Effector memory CD8-positive, alpha-beta T cell (primary cell): ENCODE measurements at regions not wholly inside any gene's neighbourhood (a gene's known extent, or its start where the extent isn't known, plus 50 kb on each side); places are given as distances from the start of the nearest gene placed in this dataset.
"Not testable (repeated sequence)": the region's sequence is repeated elsewhere in the genome, so short reads cannot be mapped to it uniquely, and the experiment has no call there.

Experiments
- ATAC-seq: fragments of 150-1000 bp; cut with Tn5 transposase; replicated peaks from 2 replicates; pipeline ENCODE4 v1.10.0; 2021; ENCODE audit warnings: mild to moderate bottlenecking, moderate library complexity
- DNase-seq, 3 experiments: peaks; one replicate each; pipeline ENCODE4 v3.0.0; 2021
- H3K27ac Mint-ChIP-seq, 2 donors: one replicate each; pipeline ENCODE4 v1.8.0; 2022; ENCODE audit warnings: mild to moderate bottlenecking in 2 of 2, mixed read lengths in 2 of 2, moderate library complexity in 2 of 2
- H3K27me3 Mint-ChIP-seq, 2 donors: one replicate each; pipeline ENCODE4 v1.8.0; 2022; ENCODE audit warnings: mixed read lengths in 2 of 2
- H3K36me3 Mint-ChIP-seq: one replicate; pipeline ENCODE4 v1.8.0; 2022; ENCODE audit warnings: mild to moderate bottlenecking, moderate library complexity, mixed read lengths; ENCODE audit not compliant: insufficient read depth
- H3K4me1 Mint-ChIP-seq, 2 donors: one replicate each; pipeline ENCODE4 v1.8.0; 2022; ENCODE audit warnings: low read depth in 2 of 2, mixed read lengths in 2 of 2
- H3K4me3 Mint-ChIP-seq, 2 donors: one replicate each; pipeline ENCODE4 v1.8.0; 2022; ENCODE audit warnings: mild to moderate bottlenecking in 2 of 2, mixed read lengths in 2 of 2, moderate library complexity in 2 of 2
- H3K9me3 Mint-ChIP-seq, 2 donors: one replicate each; pipeline ENCODE4 v1.8.0; 2022; ENCODE audit warnings: mixed read lengths in 2 of 2

GRCh38 chr7:16369855-16370254 lies 51.5 kb downstream of the CRPPA start:
- Mint-ChIP-seq H3K36me3 (no peaks in the 10 kb centered on the region), H3K27me3 (no peaks in the 10 kb centered on the region), H3K4me3 (no peak overlapping the region), H3K9me3 (no peaks in the 10 kb centered on the region), H3K27ac (no peak overlapping the region), H3K4me1 (peaks cover 3 to 15% of the 10 kb centered on the region in 2 donors)
- ATAC-seq (no peak), DNase-seq (no peak)

GRCh38 chr7:16369309-16369708 lies 52.0 kb downstream of the CRPPA start:
- not testable (repeated sequence) for DNase-seq, H3K27ac Mint-ChIP-seq, H3K27me3 Mint-ChIP-seq, ATAC-seq, H3K9me3 Mint-ChIP-seq, H3K36me3 Mint-ChIP-seq, H3K4me3 Mint-ChIP-seq
- H3K4me1 Mint-ChIP-seq, result peaks cover 3 to 15% of the 10 kb centered on the region in 2 donors

GRCh38 chr7:16368885-16369284 lies 52.5 kb downstream of the CRPPA start:
- ATAC-seq (no peak), DNase-seq (no peak)
- H3K27ac Mint-ChIP-seq, result no peak overlapping the region
- H3K4me1 Mint-ChIP-seq, result peaks cover 3 to 15% of the 10 kb centered on the region in 2 donors
- H3K9me3 Mint-ChIP-seq, result no peaks in the 10 kb centered on the region
- no peaks in the 10 kb centered on the region for H3K27me3 Mint-ChIP-seq
- no peaks in the 10 kb centered on the region for H3K36me3 Mint-ChIP-seq
- H3K4me3 Mint-ChIP-seq, result no peak overlapping the region

GRCh38 chr7:16367115-16367514 lies 54.2 kb downstream of the CRPPA start:
- no peaks in the 10 kb centered on the region for H3K9me3 Mint-ChIP-seq
- H3K36me3 Mint-ChIP-seq, result no peaks in the 10 kb centered on the region
- H3K4me3 Mint-ChIP-seq, result no peak overlapping the region
- no peaks in the 10 kb centered on the region for H3K27me3 Mint-ChIP-seq
- no peak overlapping the region for H3K27ac Mint-ChIP-seq
- H3K4me1 Mint-ChIP-seq, result peaks cover 3 to 12% of the 10 kb centered on the region in 2 donors
- no peak for DNase-seq
- ATAC-seq, result no peak

- H3K9me3 Mint-ChIP-seq, result no peaks in the 10 kb centered on the region
- no peaks in the 10 kb centered on the region for H3K27me3 Mint-ChIP-seq
- H3K36me3 Mint-ChIP-seq, result no peaks in the 10 kb centered on the region
- no peak overlapping the region for H3K27ac Mint-ChIP-seq
- no peak overlapping the region for H3K4me3 Mint-ChIP-seq
- peaks cover 3 to 12% of the 10 kb centered on the region in 2 donors for H3K4me1 Mint-ChIP-seq
- no peak for DNase-seq
- no peak for ATAC-seq
These were observed 55.4 kb downstream of the CRPPA start for GRCh38 chr7:16365952-16366351.

- no peaks in the 10 kb centered on the region for H3K9me3 Mint-ChIP-seq
- no peaks in the 10 kb centered on the region for H3K27me3 Mint-ChIP-seq
- H3K27ac Mint-ChIP-seq, result no peak overlapping the region
- H3K36me3 Mint-ChIP-seq, result no peaks in the 10 kb centered on the region
- H3K4me1 Mint-ChIP-seq, result peaks cover 3 to 12% of the 10 kb centered on the region in 2 donors
- ATAC-seq (no peak), DNase-seq (no peak)
- H3K4me3 Mint-ChIP-seq, result no peak overlapping the region
These were observed 56.2 kb downstream of the CRPPA start for GRCh38 chr7:16365177-16365576.

GRCh38 chr7:16359216-16359615 lies 62.1 kb downstream of the CRPPA start:
- H3K27ac Mint-ChIP-seq, result no peak overlapping the region
- no peak overlapping the region for H3K4me3 Mint-ChIP-seq
- no peaks in the 10 kb centered on the region for H3K9me3 Mint-ChIP-seq
- no peaks in the 10 kb centered on the region for H3K36me3 Mint-ChIP-seq
- no peaks in the 10 kb centered on the region for H3K27me3 Mint-ChIP-seq
- DNase-seq (no peak), ATAC-seq (no peak)
- peaks cover 0 to 11% of the 10 kb centered on the region in 2 donors for H3K4me1 Mint-ChIP-seq

- ATAC-seq (no peak), DNase-seq (no peak)
- no peaks in the 10 kb centered on the region for H3K27me3 Mint-ChIP-seq
- peaks cover 0 to 11% of the 10 kb centered on the region in 2 donors for H3K4me1 Mint-ChIP-seq
- H3K4me3 Mint-ChIP-seq, result no peak overlapping the region
- no peaks in the 10 kb centered on the region for H3K9me3 Mint-ChIP-seq
- H3K27ac Mint-ChIP-seq, result no peak overlapping the region
- no peaks in the 10 kb centered on the region for H3K36me3 Mint-ChIP-seq
These were observed 63.4 kb downstream of the CRPPA start for GRCh38 chr7:16357921-16358320.

GRCh38 chr7:16357474-16357873 lies 63.9 kb downstream of the CRPPA start:
- ATAC-seq, result no peak
- Mint-ChIP-seq H3K4me1 (peaks cover 0 to 11% of the 10 kb centered on the region in 2 donors), H3K9me3 (no peaks in the 10 kb centered on the region), H3K27ac (no peak overlapping the region), H3K4me3 (no peak overlapping the region), H3K27me3 (no peaks in the 10 kb centered on the region), H3K36me3 (no peaks in the 10 kb centered on the region)
- no peak for DNase-seq

GRCh38 chr7:16356301-16356958 lies 64.9 kb downstream of the CRPPA start:
- H3K9me3 Mint-ChIP-seq, result no peaks in the 10 kb centered on the region
- DNase-seq (no peak), ATAC-seq (no peak)
- H3K4me1 Mint-ChIP-seq, result peaks cover 0 to 11% of the 10 kb centered on the region in 2 donors
- H3K27ac Mint-ChIP-seq, result no peak overlapping the region
- no peaks in the 10 kb centered on the region for H3K27me3 Mint-ChIP-seq
- H3K4me3 Mint-ChIP-seq, result no peak overlapping the region
- H3K36me3 Mint-ChIP-seq, result no peaks in the 10 kb centered on the region

- ATAC-seq (no peak), DNase-seq (no peak)
- Mint-ChIP-seq H3K4me1 (peaks cover 0 to 11% of the 10 kb centered on the region in 2 donors), H3K36me3 (no peaks in the 10 kb centered on the region), H3K27ac (no peak overlapping the region), H3K27me3 (no peaks in the 10 kb centered on the region), H3K4me3 (no peak overlapping the region), H3K9me3 (no peaks in the 10 kb centered on the region)
These were observed 66.8 kb downstream of the CRPPA start for GRCh38 chr7:16354573-16354972.

GRCh38 chr7:16353226-16353625 lies 68.1 kb downstream of the CRPPA start:
- Mint-ChIP-seq H3K27ac (no peak overlapping the region), H3K9me3 (peaks cover 0 to 2% of the 10 kb centered on the region in 2 donors), H3K27me3 (no peaks in the 10 kb centered on the region), H3K36me3 (no peaks in the 10 kb centered on the region), H3K4me3 (no peak overlapping the region), H3K4me1 (peaks cover 0 to 18% of the 10 kb centered on the region in 2 donors)
- no peak for DNase-seq
- no peak for ATAC-seq

- Mint-ChIP-seq H3K4me3 (no peak overlapping the region), H3K36me3 (peaks cover 6% of the 10 kb centered on the region), H3K9me3 (peaks cover 0 to 2% of the 10 kb centered on the region in 2 donors), H3K4me1 (peaks cover 10 to 31% of the 10 kb centered on the region in 2 donors), H3K27me3 (no peaks in the 10 kb centered on the region), H3K27ac (no peak overlapping the region)
- DNase-seq (no peak), ATAC-seq (no peak)
These were observed 70.7 kb downstream of the CRPPA start for GRCh38 chr7:16350634-16351033.

- Mint-ChIP-seq H3K9me3 (peaks cover 4 to 9% of the 10 kb centered on the region in 2 donors), H3K36me3 (peaks cover 6% of the 10 kb centered on the region), H3K4me1 (peaks cover 12 to 30% of the 10 kb centered on the region in 2 donors), H3K27ac (no peak overlapping the region), H3K4me3 (no peak overlapping the region), H3K27me3 (no peaks in the 10 kb centered on the region)
- no peak for DNase-seq
- no peak for ATAC-seq
These were observed 73.1 kb downstream of the CRPPA start for GRCh38 chr7:16348251-16348650.
